ENCODE measurements at regions not wholly inside any gene's neighbourhood (a gene's known extent, or its start where the extent isn't known, plus 50 kb on each side); places are given as distances from the start of the nearest gene placed in this dataset.
"Not testable (repeated sequence)": the region's sequence is repeated elsewhere in the genome, so short reads cannot be mapped to it uniquely, and the experiment has no call there.

GRCh38 chr7:81331061-81332018, 412.5 kb upstream of the SEMA3C start:
- no peak for DNase-seq

GRCh38 chr7:81330108-81330507, 411.3 kb upstream of the SEMA3C start:
- DNase-seq = no peak

DNA sequence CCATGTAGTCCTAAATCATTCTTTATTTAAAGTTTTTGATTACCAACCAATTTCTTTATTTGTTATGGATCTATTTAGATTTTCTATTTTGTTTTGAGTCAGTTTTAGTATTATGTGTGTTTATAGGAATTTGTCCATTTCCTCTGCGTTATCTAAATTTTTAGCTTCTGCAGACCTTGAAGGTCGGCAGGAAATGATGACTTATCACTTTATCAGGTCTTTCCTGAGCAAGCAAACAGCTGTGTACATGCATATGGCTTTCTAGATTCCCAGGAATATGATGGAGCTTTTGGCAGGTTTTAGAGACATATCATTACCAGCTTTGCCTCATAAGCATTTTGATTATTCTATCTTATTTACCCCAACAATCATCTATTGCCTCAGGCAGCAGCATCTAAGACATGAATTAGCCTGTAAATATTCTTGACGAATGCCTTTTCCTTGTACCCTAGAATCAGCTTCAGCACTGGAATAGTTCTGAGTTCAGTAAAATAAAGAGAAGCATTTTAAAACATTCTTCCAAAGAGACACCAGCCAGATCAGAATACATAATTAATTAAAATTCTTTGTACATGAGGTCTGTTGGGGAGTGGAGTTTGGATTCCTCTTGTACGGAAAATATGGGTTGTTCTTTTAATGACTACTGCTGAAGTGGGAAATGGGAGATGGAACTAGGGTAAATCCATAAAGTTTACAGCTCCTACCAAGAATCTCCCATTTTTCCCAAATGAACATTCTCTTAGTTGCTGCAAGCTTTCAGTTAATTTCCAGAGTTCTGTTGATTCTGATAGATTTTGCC, 408.8 kb upstream of the SEMA3C start:
- no peak for DNase-seq

- DNase-seq = no peak
Measured at GRCh38 chr7:81321949-81322348, 403.1 kb upstream of the SEMA3C start.

- no peak for DNase-seq
Measured at GRCh38 chr7:81317741-81318140, 398.9 kb upstream of the SEMA3C start.

GRCh38 chr7:81308643-81309322, 389.9 kb upstream of the SEMA3C start:
- DNase-seq = no peak

DNA sequence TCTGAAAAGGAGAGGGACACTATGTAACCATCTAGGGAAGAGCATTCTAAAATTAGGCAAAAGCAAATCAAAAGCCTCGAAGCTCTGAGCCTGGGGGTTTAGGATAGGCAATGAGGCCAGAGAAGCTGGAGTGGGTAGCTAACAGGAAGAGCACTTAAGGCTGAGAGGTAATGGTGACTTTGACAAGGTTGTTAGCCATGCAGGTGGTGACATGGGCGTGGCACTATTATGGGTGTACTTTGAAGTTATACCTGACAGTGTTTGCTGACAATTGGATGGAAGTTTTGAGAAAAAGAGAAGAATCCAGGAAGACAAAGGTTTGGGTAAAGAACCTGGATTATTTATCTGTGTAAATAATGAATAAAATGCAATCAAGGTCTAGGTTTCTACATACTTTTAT, 383.0 kb upstream of the SEMA3C start:
- no peak for DNase-seq

GRCh38 chr7:81300753-81301152, 381.9 kb upstream of the SEMA3C start:
- DNase-seq = no peak

DNA sequence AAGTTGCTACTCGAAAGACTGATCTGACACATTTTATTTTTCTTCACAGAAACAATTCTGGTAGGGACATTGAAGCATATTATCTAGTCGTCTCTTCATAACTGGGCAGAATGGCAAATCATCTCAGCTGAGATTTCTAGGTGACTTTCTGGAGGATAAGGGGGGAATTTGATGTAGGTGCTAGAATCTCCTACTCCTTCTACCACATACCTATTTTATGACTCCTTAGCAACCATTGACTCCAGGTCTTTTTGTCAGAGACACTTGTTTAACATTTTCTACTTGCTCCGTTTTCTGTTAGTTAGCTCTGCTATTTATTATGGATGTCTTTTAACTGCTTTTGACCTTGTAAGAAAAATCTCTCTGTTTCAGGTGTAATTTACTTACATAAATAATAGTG, 380.9 kb upstream of the SEMA3C start:
- DNase-seq = no peak

GRCh38 chr7:81298951-81299666, 380.3 kb upstream of the SEMA3C start:
- no peak for DNase-seq

DNA sequence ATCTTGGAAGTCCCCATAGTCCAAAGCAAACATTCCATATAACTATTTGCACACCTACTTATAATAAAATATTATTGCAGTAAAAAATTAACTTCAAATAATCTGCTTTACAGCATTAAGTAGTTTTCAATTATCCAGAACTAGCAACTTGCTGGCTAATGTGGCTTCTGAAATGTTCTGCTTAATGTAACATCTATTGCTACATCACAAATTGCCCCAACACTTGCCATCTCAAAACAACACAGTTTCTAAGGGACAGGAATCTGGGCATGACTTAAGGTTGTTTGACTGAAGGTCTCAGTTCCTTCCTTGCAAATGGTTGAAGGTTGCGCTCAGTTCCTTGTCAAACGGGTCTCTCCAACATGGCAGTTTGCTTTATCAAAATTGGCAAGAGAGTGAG, 378.5 kb upstream of the SEMA3C start:
- no peak for DNase-seq

DNA sequence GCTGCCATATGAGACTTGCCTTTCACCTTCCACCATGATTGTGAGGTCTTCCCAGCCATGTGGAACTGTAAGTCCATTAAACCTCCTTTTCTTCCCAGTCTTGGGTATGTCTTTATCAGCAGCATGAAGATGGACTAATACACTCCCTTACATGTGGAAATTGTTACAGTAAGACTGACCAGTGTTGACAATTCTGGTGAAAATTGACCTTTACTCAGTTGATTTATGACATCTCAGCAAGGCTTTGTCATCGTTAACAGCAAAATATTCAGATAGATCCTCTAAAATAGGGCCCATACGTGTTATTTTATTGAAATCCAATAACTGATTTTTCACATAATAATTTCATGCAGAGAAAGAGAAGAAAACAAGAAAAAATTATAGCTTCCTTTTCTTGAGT, 377.9 kb upstream of the SEMA3C start:
- DNase-seq = no peak

DNA sequence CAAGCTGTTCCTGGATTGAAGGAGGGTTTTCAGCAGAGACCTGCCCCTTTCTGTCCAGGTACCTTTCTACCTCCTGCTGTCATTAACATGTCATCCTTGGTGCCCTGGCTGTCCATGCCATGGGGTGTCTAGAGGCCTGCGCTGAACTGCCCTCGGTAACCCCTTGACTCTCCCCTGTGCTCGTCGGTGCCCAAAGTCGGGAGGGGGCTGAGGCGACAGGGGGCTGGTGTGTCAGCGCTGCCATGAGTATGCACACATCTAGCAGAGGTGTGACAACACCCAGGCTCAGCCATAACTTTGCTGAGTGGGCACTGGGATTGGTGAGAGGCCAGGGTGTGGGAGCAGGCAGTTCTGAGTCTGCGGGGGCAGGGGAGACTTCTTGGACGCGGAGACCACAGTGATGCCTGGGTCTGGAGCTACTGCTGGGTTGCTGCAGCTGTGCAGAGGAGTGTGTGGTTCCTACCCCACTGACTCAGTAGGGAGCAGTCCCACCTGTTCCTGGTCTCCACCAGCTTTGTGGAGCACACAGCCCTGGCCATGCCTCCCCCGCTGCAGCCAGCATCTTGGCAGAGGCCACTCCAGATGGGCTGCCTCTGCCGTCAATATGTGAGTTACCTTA, 376.2 kb upstream of the SEMA3C start:
- no peak for DNase-seq

DNA sequence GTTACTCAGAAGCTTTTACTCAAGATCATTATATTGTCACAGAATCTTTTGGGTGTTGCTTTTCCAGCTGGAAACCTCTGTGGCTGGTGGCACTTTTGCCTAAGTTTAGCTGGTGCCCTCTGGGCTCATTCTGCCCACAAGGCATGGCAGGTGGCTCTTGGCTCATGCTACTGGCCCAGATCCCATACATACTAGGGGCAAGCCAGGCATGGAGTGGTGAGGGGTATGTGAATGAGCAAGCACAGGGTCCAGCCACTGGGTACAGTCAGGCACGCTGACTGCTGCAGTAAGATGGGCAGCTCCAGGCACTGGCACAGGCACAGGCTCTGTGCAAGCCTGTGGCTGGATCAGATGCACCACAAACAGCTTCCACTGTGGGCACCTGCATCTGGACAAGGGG, 375.0 kb upstream of the SEMA3C start:
- DNase-seq = no peak

DNA sequence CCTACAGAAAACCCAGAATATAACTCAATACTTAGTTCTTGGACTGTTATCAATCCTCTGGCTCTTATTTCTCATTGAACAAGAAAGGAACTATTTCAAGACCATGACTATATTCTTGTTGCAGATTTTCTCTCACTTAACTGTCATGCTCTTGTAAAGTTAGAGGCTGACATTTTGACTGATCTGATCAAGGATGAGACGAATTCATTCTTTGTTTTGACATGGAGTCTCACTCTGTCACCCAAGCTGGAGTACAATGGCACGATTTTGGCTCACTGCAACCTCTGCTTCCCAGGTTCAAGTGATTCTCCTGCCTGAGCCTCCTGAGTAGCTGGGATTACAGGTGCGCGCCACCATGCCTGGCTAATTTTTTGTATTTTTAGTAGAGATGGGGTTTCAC, 367.9 kb upstream of the SEMA3C start:
- DNase-seq = not testable (repeated sequence)

DNA sequence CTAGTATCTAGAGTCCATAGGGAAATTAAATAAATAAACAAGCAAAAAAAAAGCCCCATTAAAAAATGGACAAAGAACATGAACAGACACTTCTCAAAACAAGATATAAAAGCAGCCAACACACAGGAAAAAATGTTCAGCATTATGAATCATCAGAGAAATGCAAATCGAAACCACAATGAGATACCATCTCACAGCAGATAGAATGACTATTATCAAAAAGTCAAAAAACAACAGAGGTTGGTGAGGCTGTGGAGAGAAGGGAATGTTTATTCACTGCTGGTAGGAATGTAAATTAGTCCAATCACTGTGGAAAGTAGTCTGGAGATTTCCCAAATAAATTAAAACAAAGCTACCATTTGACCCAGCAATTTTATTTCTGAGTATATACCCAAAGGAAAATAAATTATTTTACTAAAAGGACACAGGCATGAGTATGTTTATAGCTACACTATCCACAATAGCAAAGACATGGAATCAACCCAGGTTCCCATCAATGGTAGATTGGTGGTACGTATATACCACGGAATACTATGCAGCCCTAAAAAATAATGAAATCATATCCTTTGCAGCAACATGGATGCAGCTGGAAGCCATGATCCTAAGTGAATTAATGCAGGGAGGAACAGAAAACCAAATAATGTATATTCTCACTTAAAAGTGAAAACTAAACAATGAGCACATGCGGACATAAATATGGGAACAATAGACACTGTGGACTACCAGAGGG, 366.5 kb upstream of the SEMA3C start:
- DNase-seq = no peak

GRCh38 chr7:81284576-81284975, 365.7 kb upstream of the SEMA3C start:
- DNase-seq = no peak

GRCh38 chr7:81280531-81280930, 361.7 kb upstream of the SEMA3C start:
- no peak for DNase-seq

- no peak for DNase-seq
Measured at GRCh38 chr7:81277691-81278090, 358.8 kb upstream of the SEMA3C start.

DNA sequence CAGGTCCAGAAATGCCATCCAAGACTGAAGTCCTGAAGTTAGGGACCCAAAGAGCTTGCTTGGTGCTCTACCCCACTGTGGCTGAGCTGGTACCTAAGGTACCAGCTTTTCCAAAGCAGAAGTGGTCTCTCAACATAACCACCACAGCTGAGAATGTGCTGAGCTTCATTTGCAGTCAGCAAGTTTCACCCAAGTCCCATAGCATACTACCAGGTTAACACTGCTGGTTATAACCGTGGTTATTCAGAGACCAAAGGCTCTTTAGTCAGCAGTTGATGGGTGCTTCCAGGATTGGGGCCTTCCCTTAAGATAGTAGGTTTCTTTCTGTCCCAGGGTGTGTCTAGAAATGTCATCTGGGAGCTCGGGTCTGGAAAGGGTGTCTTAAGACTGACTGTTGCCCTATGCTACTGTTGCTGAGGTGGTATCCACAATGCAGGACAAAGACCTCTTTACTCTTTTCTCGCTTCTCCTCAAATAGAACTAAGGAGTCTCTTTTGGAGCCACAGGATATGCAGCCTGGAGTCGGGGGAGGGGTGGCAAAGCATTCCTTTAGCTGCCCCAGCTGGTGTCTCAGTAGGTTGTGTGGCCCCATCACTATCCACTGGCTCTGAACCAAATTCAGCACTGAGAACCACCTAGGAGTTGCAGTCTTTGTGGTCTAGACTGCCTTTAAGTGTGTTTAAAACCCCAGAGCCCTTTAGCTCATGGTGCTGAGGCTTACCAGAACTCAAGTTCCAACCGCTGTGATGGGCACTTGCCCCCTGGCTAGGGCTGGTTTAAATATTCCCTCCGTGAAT, 354.9 kb upstream of the SEMA3C start:
- DNase-seq = no peak

GRCh38 chr7:81272176-81272575, 353.3 kb upstream of the SEMA3C start:
- DNase-seq = no peak

All from NCI-H774 (cell line).